ENCODE measurements at regions not wholly inside any gene's neighbourhood (a gene's known extent, or its start where the extent isn't known, plus 50 kb on each side); places are given as distances from the start of the nearest gene placed in this dataset.

GRCh38 chrX:13940671-13941070, 89.0 kb downstream of the GEMIN8 start:
- intact Hi-C loops (cut with micrococcal nuclease) = no loop called here
- CTCF ChIA-PET = no interaction called here
- H3K27me3 Mint-ChIP-seq = peaks cover 17% of the 10 kb centered on the region

More at GRCh38 chrX:13940671-13941070, 89.0 kb downstream of the GEMIN8 start:
- WGBS (ENCODE audit: insufficient coverage) = no CpG with 5 or more reads among the region's 2 CpGs
- TF ChIP-seq EZH2 (IDR thresholded peaks at IDR 0.05; ENCODE audit: borderline replicate concordance, insufficient read depth, low read depth, low read length, poor library complexity, severe bottlenecking) (no peak), CTCF (IDR thresholded peaks at IDR 0.05) (no peak)
- H3K4me3 Mint-ChIP-seq = no peak overlapping the region
- H3K9me3 ChIP-seq (ENCODE audit: control extremely low read depth in 1 of 3, control insufficient read depth in 2 of 3, insufficient read depth in 1 of 3, low read length in 2 of 3) = no peaks in the 10 kb centered on the region
- no peak overlapping the region for H3K27ac ChIP-seq (ENCODE audit: low read length in 2 of 2)
- H3K4me1 Mint-ChIP-seq = peaks cover 12% of the 10 kb centered on the region
- no peak overlapping the region for H2AFZ ChIP-seq (ENCODE audit: insufficient read depth, low read depth, low read length, poor library complexity, severe bottlenecking)
- no peak overlapping the region for H3K4me2 ChIP-seq (replicated peaks; ENCODE audit: low read depth, low read length, poor library complexity, severe bottlenecking)
- peaks cover 9 to 10% of the 10 kb centered on the region in 2 donors for H3K4me1 ChIP-seq (ENCODE audit: control insufficient read depth in 2 of 2, insufficient read depth in 2 of 2, low read length in 2 of 2)
- ATAC-seq (ENCODE audit: low read depth) (no peak), DNase-seq (no peak)
- POLR2A ChIA-PET = no interaction called here
- H3K27me3 ChIP-seq (replicated peaks in 1 of 4; ENCODE audit: control extremely low read depth in 1 of 4, control insufficient read depth in 3 of 4, insufficient read depth in 4 of 4, low read length in 3 of 4) = peaks cover 0 to 35% (median 9%) of the 10 kb centered on the region in 4 experiments
- no peak overlapping the region for H3K27ac Mint-ChIP-seq
- H3K9me3 Mint-ChIP-seq (ENCODE audit: insufficient read depth) = no peaks in the 10 kb centered on the region
- H4K20me1 ChIP-seq (ENCODE audit: control insufficient read depth, insufficient read depth, low read length, poor library complexity, severe bottlenecking) = no peaks in the 10 kb centered on the region
- no peaks in the 10 kb centered on the region for H3K36me3 ChIP-seq (replicated peaks in 1 of 2; ENCODE audit: control extremely low read depth in 1 of 2, control insufficient read depth in 1 of 2, extremely low read depth in 1 of 2, insufficient read depth in 2 of 2, low read length in 1 of 2)
- H3K9ac ChIP-seq (ENCODE audit: low read length) = no peak overlapping the region
- H3K79me2 ChIP-seq (ENCODE audit: control insufficient read depth, insufficient read depth, low read length) = no peaks in the 10 kb centered on the region
- H3K4me3 ChIP-seq (ENCODE audit: control extremely low read depth in 1 of 5, extremely low read depth in 1 of 5, insufficient read depth in 1 of 5, low read depth in 2 of 5, low read length in 4 of 5) = no peak overlapping the region

Data from B cell (primary cell).